OCI-LY7 (cell line): ENCODE measurements at regions not wholly inside any gene's neighbourhood (a gene's known extent, or its start where the extent isn't known, plus 50 kb on each side); places are given as distances from the start of the nearest gene placed in this dataset.

Source experiments
- EZH2phosphoT487 ChIP-seq: fragments of 200-600 bp; sonication (generic); IDR thresholded peaks from 2 replicates; pipeline ENCODE4 v1.6.1; 2018; ENCODE audit warnings: low read depth, borderline replicate concordance, mild to moderate bottlenecking, mixed run types, antibody characterized with exemption, low read length, moderate library complexity, mixed read lengths
- TF ChIP-seq, protein P1 (sequence below): fragments of 200-600 bp; sonication (generic); conservative IDR thresholded peaks from 2 replicates; pipeline ENCODE4 v1.5.1; 2014; ENCODE audit warnings: mild to moderate bottlenecking, antibody characterized with exemption, low read length, moderate library complexity, mixed read lengths

- TF ChIP-seq, protein P1, sequence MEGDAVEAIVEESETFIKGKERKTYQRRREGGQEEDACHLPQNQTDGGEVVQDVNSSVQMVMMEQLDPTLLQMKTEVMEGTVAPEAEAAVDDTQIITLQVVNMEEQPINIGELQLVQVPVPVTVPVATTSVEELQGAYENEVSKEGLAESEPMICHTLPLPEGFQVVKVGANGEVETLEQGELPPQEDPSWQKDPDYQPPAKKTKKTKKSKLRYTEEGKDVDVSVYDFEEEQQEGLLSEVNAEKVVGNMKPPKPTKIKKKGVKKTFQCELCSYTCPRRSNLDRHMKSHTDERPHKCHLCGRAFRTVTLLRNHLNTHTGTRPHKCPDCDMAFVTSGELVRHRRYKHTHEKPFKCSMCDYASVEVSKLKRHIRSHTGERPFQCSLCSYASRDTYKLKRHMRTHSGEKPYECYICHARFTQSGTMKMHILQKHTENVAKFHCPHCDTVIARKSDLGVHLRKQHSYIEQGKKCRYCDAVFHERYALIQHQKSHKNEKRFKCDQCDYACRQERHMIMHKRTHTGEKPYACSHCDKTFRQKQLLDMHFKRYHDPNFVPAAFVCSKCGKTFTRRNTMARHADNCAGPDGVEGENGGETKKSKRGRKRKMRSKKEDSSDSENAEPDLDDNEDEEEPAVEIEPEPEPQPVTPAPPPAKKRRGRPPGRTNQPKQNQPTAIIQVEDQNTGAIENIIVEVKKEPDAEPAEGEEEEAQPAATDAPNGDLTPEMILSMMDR = no peak
- TF ChIP-seq EZH2phosphoT487 = no peak
These were observed 62.0 kb upstream of the SPTLC3 start for GRCh38 chr20:12946789-12947188.
